ENCODE measurements at regions not wholly inside any gene's neighbourhood (a gene's known extent, or its start where the extent isn't known, plus 50 kb on each side); places are given as distances from the start of the nearest gene placed in this dataset.

- Histone ChIP-seq H3K9me3 (no peaks in the 10 kb centered on the region), H3K4me1 (no peaks in the 10 kb centered on the region), H3K4me3 (no peak overlapping the region), H3K27ac (no peak overlapping the region), H3K27me3 (no peaks in the 10 kb centered on the region), H3K36me3 (no peaks in the 10 kb centered on the region)
- intact Hi-C loops (cut with DNase I; ENCODE audit: low total_unique reads): no loop called here
- TF ChIP-seq EP300 (IDR thresholded peaks at IDR 0.05): no peak
- no peak for TF ChIP-seq POLR2AphosphoS5 (IDR thresholded peaks at IDR 0.05)
- TF ChIP-seq POLR2A (IDR thresholded peaks at IDR 0.05): no peak
- no peak for TF ChIP-seq CTCF (IDR thresholded peaks at IDR 0.05)
- peak in 1 of 2 donors; percentile 52 for DNase-seq
These were observed 65.7 kb upstream of the FRMD4B start for GRCh38 chr3:69451594-69451993.

GRCh38 chr3:69448877-69449276 lies 63.0 kb upstream of the FRMD4B start:
- Histone ChIP-seq H3K27ac (no peak overlapping the region), H3K27me3 (no peaks in the 10 kb centered on the region), H3K4me3 (no peak overlapping the region), H3K9me3 (no peaks in the 10 kb centered on the region), H3K4me1 (no peaks in the 10 kb centered on the region), H3K36me3 (no peaks in the 10 kb centered on the region)
- DNase-seq: no peak
- 76 to 87% (median 82%) methylated on average over 3 of the region's 3 CpGs for WGBS, 5 donors
- no peak for TF ChIP-seq POLR2A (IDR thresholded peaks at IDR 0.05)
- TF ChIP-seq CTCF (IDR thresholded peaks at IDR 0.05): no peak
- TF ChIP-seq EP300 (IDR thresholded peaks at IDR 0.05): no peak
- no peak for TF ChIP-seq POLR2AphosphoS5 (IDR thresholded peaks at IDR 0.05)
- intact Hi-C loops (cut with DNase I; ENCODE audit: low total_unique reads): no loop called here

GRCh38 chr3:69446402-69447072 lies 60.6 kb upstream of the FRMD4B start:
- no peaks in the 10 kb centered on the region for H3K4me1 ChIP-seq
- H3K27me3 ChIP-seq: no peaks in the 10 kb centered on the region
- no peak for TF ChIP-seq EP300 (IDR thresholded peaks at IDR 0.05)
- TF ChIP-seq CTCF (IDR thresholded peaks at IDR 0.05): no peak
- TF ChIP-seq POLR2A (IDR thresholded peaks at IDR 0.05): no peak
- TF ChIP-seq POLR2AphosphoS5 (IDR thresholded peaks at IDR 0.05): no peak
- WGBS, 5 donors: 93 to 99% (median 96%) methylated on average over 6 of the region's 6 CpGs
- H3K4me3 ChIP-seq: no peak overlapping the region
- intact Hi-C loops (cut with DNase I; ENCODE audit: low total_unique reads): no loop called here
- no peak overlapping the region for H3K27ac ChIP-seq
- H3K36me3 ChIP-seq: no peaks in the 10 kb centered on the region
- no peak for DNase-seq
- no peaks in the 10 kb centered on the region for H3K9me3 ChIP-seq

DNA sequence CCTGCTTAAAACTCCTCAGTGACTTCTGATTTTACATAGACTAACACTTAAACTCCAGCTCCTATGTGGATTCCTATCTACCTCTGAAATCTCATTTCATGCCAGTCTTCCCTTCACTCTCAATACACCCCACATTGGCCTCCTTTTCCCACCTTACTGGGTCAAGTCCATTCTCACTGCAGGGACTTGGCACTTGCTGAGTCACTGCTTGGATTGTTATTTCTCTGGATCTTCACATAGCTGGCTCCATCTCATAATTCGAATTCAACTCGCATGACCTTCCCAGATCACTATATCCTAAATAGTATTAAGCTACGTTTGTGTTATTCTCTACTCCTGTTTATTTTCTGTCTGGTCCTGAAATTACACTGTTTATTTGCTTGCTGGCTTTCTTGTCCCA lies 59.6 kb upstream of the FRMD4B start:
- intact Hi-C loops (cut with DNase I; ENCODE audit: low total_unique reads): no loop called here
- Histone ChIP-seq H3K36me3 (no peaks in the 10 kb centered on the region), H3K27ac (no peak overlapping the region), H3K9me3 (no peaks in the 10 kb centered on the region), H3K4me1 (no peaks in the 10 kb centered on the region), H3K4me3 (no peak overlapping the region), H3K27me3 (no peaks in the 10 kb centered on the region)
- 62 to 80% (median 74%) methylated on average over 3 of the region's 3 CpGs for WGBS, 5 donors
- no peak for TF ChIP-seq EP300 (IDR thresholded peaks at IDR 0.05)
- no peak for TF ChIP-seq POLR2A (IDR thresholded peaks at IDR 0.05)
- no peak for TF ChIP-seq POLR2AphosphoS5 (IDR thresholded peaks at IDR 0.05)
- no peak for TF ChIP-seq CTCF (IDR thresholded peaks at IDR 0.05)
- no peak for DNase-seq

Measured in stomach (tissue), 8 donors.